Neural crest cell (in vitro differentiated cells): ENCODE measurements at regions not wholly inside any gene's neighbourhood (a gene's known extent, or its start where the extent isn't known, plus 50 kb on each side); places are given as distances from the start of the nearest gene placed in this dataset.

Source experiments
- DNase-seq: peaks from one replicate; pipeline ENCODE4 v3.0.0; 2021; ENCODE audit warnings: low read depth, mixed read lengths, low spot score
- H3K27ac Mint-ChIP-seq: one replicate; pipeline ENCODE4 v1.8.0; 2021; ENCODE audit warnings: mild to moderate bottlenecking, mixed read lengths; ENCODE audit not compliant: unreplicated experiment
- H3K27me3 Mint-ChIP-seq: 2 replicates; pipeline ENCODE4 v1.8.0; 2021; ENCODE audit warnings: low read depth, mild to moderate bottlenecking, mixed read lengths
- H3K36me3 Mint-ChIP-seq: 2 replicates; pipeline ENCODE4 v1.8.0; 2021; ENCODE audit warnings: low read depth, mild to moderate bottlenecking, mixed read lengths
- H3K4me1 Mint-ChIP-seq: 2 replicates; pipeline ENCODE4 v1.8.0; 2021; ENCODE audit warnings: mixed read lengths
- H3K4me3 Mint-ChIP-seq: one replicate; pipeline ENCODE4 v1.8.0; 2021; ENCODE audit warnings: mild to moderate bottlenecking, mixed read lengths
- H3K9me3 Mint-ChIP-seq: 2 replicates; pipeline ENCODE4 v1.8.0; 2021; ENCODE audit warnings: mixed read lengths
- CTCF ChIP-seq: fragments of 200-600 bp; sonication (generic); conservative IDR thresholded peaks from 2 replicates; pipeline ENCODE4 v1.5.0; 2021; ENCODE audit warnings: antibody characterized with exemption, mild to moderate bottlenecking

DNA sequence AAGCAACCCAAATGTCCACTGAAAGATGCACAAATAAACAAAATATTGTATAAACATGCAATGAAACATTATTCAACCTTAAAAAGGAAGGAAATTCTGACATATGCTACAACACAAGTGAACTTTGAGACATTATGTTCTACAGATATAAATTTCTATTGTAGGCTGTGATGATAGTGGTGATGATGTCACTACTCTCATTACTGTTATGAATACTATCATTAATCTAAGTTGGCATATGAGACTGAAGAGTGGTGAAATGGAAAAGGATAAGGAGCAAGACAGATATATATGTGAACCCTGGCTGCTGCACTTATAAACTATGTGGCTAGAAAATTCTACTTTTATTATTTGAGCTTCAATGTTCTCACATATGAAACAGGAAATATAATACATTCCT is 360.2 kb downstream of the TFAP2A start:
- TF ChIP-seq CTCF, result no peak
- Mint-ChIP-seq H3K27me3 (no peaks in the 10 kb centered on the region), H3K4me1 (no peaks in the 10 kb centered on the region), H3K4me3 (no peak overlapping the region), H3K9me3 (peaks cover 17% of the 10 kb centered on the region), H3K36me3 (peaks cover 7% of the 10 kb centered on the region), H3K27ac (no peak overlapping the region)
- no peak for DNase-seq

- Mint-ChIP-seq H3K27ac (no peak overlapping the region), H3K27me3 (no peaks in the 10 kb centered on the region), H3K4me3 (no peak overlapping the region), H3K36me3 (peaks cover 7% of the 10 kb centered on the region), H3K9me3 (peaks cover 17% of the 10 kb centered on the region), H3K4me1 (peaks cover 19% of the 10 kb centered on the region)
- no peak for TF ChIP-seq CTCF
- DNase-seq, result no peak
Observed at GRCh38 chr6:10051283-10051682, 363.6 kb downstream of the TFAP2A start.

- TF ChIP-seq CTCF, result no peak
- peaks cover 7% of the 10 kb centered on the region for H3K36me3 Mint-ChIP-seq
- H3K4me1 Mint-ChIP-seq, result peaks cover 19% of the 10 kb centered on the region
- no peak for DNase-seq
- H3K4me3 Mint-ChIP-seq, result no peak overlapping the region
- no peaks in the 10 kb centered on the region for H3K27me3 Mint-ChIP-seq
- peaks cover 12% of the 10 kb centered on the region for H3K9me3 Mint-ChIP-seq
- H3K27ac Mint-ChIP-seq, result peak overlapping the region; percentile 53
Observed at GRCh38 chr6:10048370-10049297, 366.2 kb downstream of the TFAP2A start.

DNA sequence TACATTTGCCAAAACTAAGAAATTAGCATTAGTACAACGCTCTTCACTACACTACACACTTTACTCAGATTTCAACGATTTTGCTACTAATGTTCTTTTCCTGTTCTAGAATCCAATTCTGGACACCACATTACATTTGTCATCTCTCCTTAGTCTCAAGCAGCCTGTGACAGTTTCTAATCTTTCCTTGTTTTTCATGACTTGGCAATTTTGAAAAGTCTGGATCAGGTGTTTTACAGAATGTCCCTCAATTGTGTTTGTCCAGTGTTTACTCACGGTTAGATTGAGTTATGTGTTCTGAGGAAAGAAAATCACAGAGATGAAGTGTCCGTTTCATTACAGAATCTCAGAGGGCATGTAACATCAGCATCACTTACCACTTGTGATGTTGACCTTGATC is 372.6 kb downstream of the TFAP2A start:
- Mint-ChIP-seq H3K9me3 (no peaks in the 10 kb centered on the region), H3K4me1 (peaks cover 6% of the 10 kb centered on the region), H3K27ac (no peak overlapping the region), H3K4me3 (no peak overlapping the region), H3K36me3 (no peaks in the 10 kb centered on the region), H3K27me3 (no peaks in the 10 kb centered on the region)
- DNase-seq, result no peak
- no peak for TF ChIP-seq CTCF

- H3K36me3 Mint-ChIP-seq, result no peaks in the 10 kb centered on the region
Observed at GRCh38 chr6:10033223-10033829, 381.5 kb downstream of the TFAP2A start.

More at GRCh38 chr6:10033223-10033829, 381.5 kb downstream of the TFAP2A start:
- peaks cover 2% of the 10 kb centered on the region for H3K9me3 Mint-ChIP-seq
- H3K4me1 Mint-ChIP-seq, result peaks cover 15% of the 10 kb centered on the region
- no peak overlapping the region for H3K27ac Mint-ChIP-seq
- peaks cover 3% of the 10 kb centered on the region for H3K27me3 Mint-ChIP-seq
- no peak overlapping the region for H3K4me3 Mint-ChIP-seq
- DNase-seq, result no peak
- no peak for TF ChIP-seq CTCF
